ENCODE measurements at regions not wholly inside any gene's neighbourhood (a gene's known extent, or its start where the extent isn't known, plus 50 kb on each side); places are given as distances from the start of the nearest gene placed in this dataset.
"Not testable (repeated sequence)": the region's sequence is repeated elsewhere in the genome, so short reads cannot be mapped to it uniquely, and the experiment has no call there.

- intact Hi-C loops (cut with DNase I), result no loop called here
- Histone ChIP-seq H3K36me3 (no peaks in the 10 kb centered on the region), H3K4me1 (no peaks in the 10 kb centered on the region), H3K27ac (no peak overlapping the region), H3K27me3 (no peaks in the 10 kb centered on the region), H3K4me3 (no peak overlapping the region), H3K9me3 (no peaks in the 10 kb centered on the region)
- DNase-seq (ENCODE audit: low spot score in 2 of 2), result no peak
- no peak for TF ChIP-seq CTCF (IDR thresholded peaks at IDR 0.05)
Measured at GRCh38 chr12:94841904-94842610, 161.4 kb downstream of the NDUFA12 start.

- H3K27ac ChIP-seq, result no peak overlapping the region
Measured at GRCh38 chr12:94841177-94841576, 162.3 kb downstream of the NDUFA12 start.

GRCh38 chr12:94839347-94839746 lies 164.2 kb downstream of the NDUFA12 start:
- no peak for DNase-seq (ENCODE audit: low spot score in 2 of 2)
- Histone ChIP-seq H3K4me1 (no peaks in the 10 kb centered on the region), H3K4me3 (no peak overlapping the region), H3K27me3 (no peaks in the 10 kb centered on the region), H3K9me3 (no peaks in the 10 kb centered on the region), H3K36me3 (no peaks in the 10 kb centered on the region), H3K27ac (no peak overlapping the region)
- intact Hi-C loops (cut with DNase I), result no loop called here
- TF ChIP-seq CTCF (IDR thresholded peaks at IDR 0.05), result no peak

More at GRCh38 chr12:94841177-94841576, 162.3 kb downstream of the NDUFA12 start:
- H3K36me3 ChIP-seq, result no peaks in the 10 kb centered on the region
- no peaks in the 10 kb centered on the region for H3K4me1 ChIP-seq
- TF ChIP-seq CTCF (IDR thresholded peaks at IDR 0.05), result no peak
- H3K9me3 ChIP-seq, result no peaks in the 10 kb centered on the region
- intact Hi-C loops (cut with DNase I), result no loop called here
- no peaks in the 10 kb centered on the region for H3K27me3 ChIP-seq
- DNase-seq (ENCODE audit: low spot score in 2 of 2), result no peak
- H3K4me3 ChIP-seq, result no peak overlapping the region

GRCh38 chr12:94836952-94837670 lies 166.4 kb downstream of the NDUFA12 start:
- DNase-seq (ENCODE audit: low spot score in 2 of 2); H3K27me3 ChIP-seq; H3K9me3 ChIP-seq; H3K4me1 ChIP-seq; H3K27ac ChIP-seq; H3K4me3 ChIP-seq; H3K36me3 ChIP-seq; intact Hi-C loops (cut with DNase I): not testable (repeated sequence)

- Histone ChIP-seq H3K9me3 (no peaks in the 10 kb centered on the region), H3K4me1 (no peaks in the 10 kb centered on the region), H3K27ac (no peak overlapping the region), H3K27me3 (no peaks in the 10 kb centered on the region), H3K36me3 (no peaks in the 10 kb centered on the region), H3K4me3 (no peak overlapping the region)
- DNase-seq (ENCODE audit: low spot score in 2 of 2), result no peak
- intact Hi-C loops (cut with DNase I), result no loop called here
- TF ChIP-seq CTCF (IDR thresholded peaks at IDR 0.05), result no peak
Measured at GRCh38 chr12:94834036-94834625, 169.4 kb downstream of the NDUFA12 start.

All from ascending aorta (tissue), 2 donors.